Neutrophil (primary cell): ENCODE measurements at regions not wholly inside any gene's neighbourhood (a gene's known extent, or its start where the extent isn't known, plus 50 kb on each side); places are given as distances from the start of the nearest gene placed in this dataset.

Source experiments
- H3K27ac ChIP-seq: fragments of 200-600 bp; sonication (generic); 2 replicates; pipeline ENCODE4 v1.5.1; 2016; ENCODE audit warnings: mild to moderate bottlenecking, moderate library complexity
- H3K27me3 ChIP-seq: fragments of 200-600 bp; sonication (generic); 2 replicates; pipeline ENCODE4 v1.6.0; 2016; ENCODE audit warnings: mild to moderate bottlenecking
- H3K36me3 ChIP-seq: fragments of 200-600 bp; sonication (generic); 2 replicates; pipeline ENCODE4 v1.5.1; 2017
- H3K4me1 ChIP-seq, 2 experiments: fragments of 200-600 bp in 1 of 2; sonication (generic) in 1 of 2; 1 replicate in 1 of 2; 2 replicates in 1 of 2; pipeline versions ENCODE4 v1.5.1 to v1.6.1; 2013 to 2016; ENCODE audit warnings: low read depth in 1 of 2, low read length in 1 of 2, mild to moderate bottlenecking in 1 of 2, moderate library complexity in 1 of 2; ENCODE audit not compliant: control insufficient read depth in 1 of 2, insufficient read depth in 1 of 2
- H3K4me3 ChIP-seq, 2 experiments: fragments of 200-600 bp in 1 of 2; sonication (generic) in 1 of 2; 1 replicate in 1 of 2; 2 replicates in 1 of 2; pipeline ENCODE4 v1.5.1; 2013 to 2016; ENCODE audit warnings: low read depth in 1 of 2, low read length in 1 of 2, mild to moderate bottlenecking in 1 of 2, moderate library complexity in 1 of 2
- H3K9me3 ChIP-seq: fragments of 200-600 bp; sonication (generic); 2 replicates; pipeline ENCODE4 v1.5.1; 2016
- CTCF ChIP-seq: fragments of 200-600 bp; sonication (generic); IDR thresholded peaks from 2 replicates; pipeline ENCODE4 v1.5.1; 2016; ENCODE audit warnings: antibody characterized with exemption

DNA sequence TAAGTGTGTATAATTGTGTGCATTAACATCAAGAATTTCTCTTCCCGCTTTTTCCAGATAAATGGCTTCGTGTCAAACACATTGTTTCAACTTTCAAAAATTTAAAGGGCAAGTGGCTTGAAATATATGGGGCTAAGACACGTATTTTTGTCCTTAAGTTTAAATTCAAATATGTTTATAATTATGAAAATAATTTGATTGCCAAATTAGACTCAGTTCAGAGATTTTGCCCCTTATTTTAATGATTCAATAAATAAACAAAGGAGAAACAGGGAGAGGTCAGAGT is 1159.2 kb upstream of the MIR17HG start:
- no peaks in the 10 kb centered on the region for H3K9me3 ChIP-seq
- no peak for TF ChIP-seq CTCF
- H3K36me3 ChIP-seq = no peaks in the 10 kb centered on the region
- no peaks in the 10 kb centered on the region for H3K4me1 ChIP-seq
- no peaks in the 10 kb centered on the region for H3K27me3 ChIP-seq
- H3K4me3 ChIP-seq = no peak overlapping the region
- no peak overlapping the region for H3K27ac ChIP-seq

DNA sequence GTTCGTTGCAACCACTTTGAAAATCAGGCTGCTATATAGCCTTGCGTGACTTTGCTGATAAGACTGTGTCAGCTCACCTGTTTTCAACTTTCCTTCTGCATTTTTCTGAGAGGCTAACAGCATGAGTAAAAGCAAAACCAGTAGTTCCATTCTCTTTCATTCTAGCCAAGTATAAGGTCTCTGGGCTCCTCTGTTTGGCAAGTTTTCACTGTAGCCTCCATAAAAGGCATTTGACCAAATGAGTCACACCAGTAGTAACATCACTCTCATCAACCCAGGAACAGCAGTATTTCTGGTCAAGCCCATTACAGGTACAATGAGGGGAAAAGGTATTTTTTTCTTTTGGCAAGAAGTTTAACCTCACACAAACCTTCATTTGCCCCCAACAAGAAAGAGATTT is 1149.8 kb upstream of the MIR17HG start:
- no peak overlapping the region for H3K27ac ChIP-seq
- H3K4me3 ChIP-seq = no peak overlapping the region
- H3K36me3 ChIP-seq = no peaks in the 10 kb centered on the region
- TF ChIP-seq CTCF = no peak
- no peaks in the 10 kb centered on the region for H3K9me3 ChIP-seq
- H3K27me3 ChIP-seq = no peaks in the 10 kb centered on the region
- H3K4me1 ChIP-seq = no peaks in the 10 kb centered on the region

DNA sequence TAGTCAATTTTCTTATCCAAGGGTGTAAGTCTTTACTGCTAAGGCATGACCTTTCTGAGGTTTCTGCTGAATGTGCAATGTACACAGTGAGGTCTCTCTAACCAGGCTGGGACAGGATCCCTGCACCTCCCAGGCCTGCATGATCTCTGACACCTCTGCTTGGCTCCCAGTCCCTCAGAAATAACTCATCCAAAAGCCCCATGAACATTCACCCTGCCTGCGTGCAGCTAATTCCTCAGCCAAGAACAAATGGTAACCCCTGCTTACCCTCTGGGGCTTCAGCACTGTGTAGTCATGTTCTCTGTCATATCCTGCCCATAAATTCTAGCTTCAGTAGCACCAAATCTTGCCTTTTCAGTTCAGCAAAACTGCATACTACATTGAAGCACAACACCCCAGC is 1146.3 kb upstream of the MIR17HG start:
- Histone ChIP-seq H3K27me3 (no peaks in the 10 kb centered on the region), H3K4me1 (no peaks in the 10 kb centered on the region), H3K4me3 (no peak overlapping the region), H3K9me3 (no peaks in the 10 kb centered on the region), H3K36me3 (no peaks in the 10 kb centered on the region), H3K27ac (no peak overlapping the region)
- TF ChIP-seq CTCF = no peak

DNA sequence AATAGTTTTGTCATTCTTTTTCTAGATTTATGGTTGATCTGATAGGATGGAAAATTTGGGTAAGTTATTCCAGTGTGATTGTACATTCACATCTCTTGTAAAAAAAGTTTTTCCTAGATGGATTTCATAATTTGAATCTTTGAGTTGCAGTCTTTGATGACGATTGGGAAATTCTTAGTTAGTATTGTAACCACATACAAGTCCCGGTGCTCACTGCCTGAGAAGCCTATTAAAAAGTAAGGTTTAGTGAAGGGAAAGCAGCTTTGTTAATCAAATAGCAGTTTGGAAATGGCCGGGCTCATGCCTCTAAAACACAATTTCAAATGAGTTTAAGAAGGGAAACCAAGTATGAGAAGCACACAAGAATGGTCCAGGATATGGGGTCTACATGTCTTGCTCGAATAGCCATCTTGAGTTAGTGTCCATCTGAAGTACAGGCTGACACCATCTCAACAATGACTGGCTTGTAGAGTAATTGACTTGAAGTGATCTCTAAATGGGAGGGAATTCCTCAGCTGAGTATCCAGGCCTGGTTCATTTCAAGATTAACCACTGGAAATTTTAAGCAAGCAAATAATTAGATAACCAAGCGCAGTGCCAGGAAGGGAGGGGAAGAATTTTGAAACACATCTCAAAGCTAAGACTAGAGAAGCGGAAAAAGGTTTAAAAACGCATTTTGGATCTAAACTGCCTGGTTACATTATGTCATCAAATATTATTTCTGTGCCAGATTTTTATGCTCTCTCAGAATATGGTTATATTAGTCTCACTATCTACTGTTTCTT is 1145.6 kb upstream of the MIR17HG start:
- no peaks in the 10 kb centered on the region for H3K27me3 ChIP-seq
- H3K4me3 ChIP-seq = no peak overlapping the region
- no peaks in the 10 kb centered on the region for H3K36me3 ChIP-seq
- no peak overlapping the region for H3K27ac ChIP-seq
- no peak for TF ChIP-seq CTCF
- H3K4me1 ChIP-seq = no peaks in the 10 kb centered on the region
- H3K9me3 ChIP-seq = no peaks in the 10 kb centered on the region

GRCh38 chr13:90205081-90205480 is 1142.4 kb upstream of the MIR17HG start:
- no peak overlapping the region for H3K4me3 ChIP-seq
- no peak for TF ChIP-seq CTCF
- H3K9me3 ChIP-seq = no peaks in the 10 kb centered on the region
- no peaks in the 10 kb centered on the region for H3K4me1 ChIP-seq
- H3K27me3 ChIP-seq = no peaks in the 10 kb centered on the region
- H3K27ac ChIP-seq = no peak overlapping the region
- H3K36me3 ChIP-seq = no peaks in the 10 kb centered on the region

- H3K27ac ChIP-seq = no peak overlapping the region
- H3K36me3 ChIP-seq = no peaks in the 10 kb centered on the region
- H3K4me3 ChIP-seq = no peak overlapping the region
- H3K27me3 ChIP-seq = no peaks in the 10 kb centered on the region
- no peak for TF ChIP-seq CTCF
- H3K9me3 ChIP-seq = no peaks in the 10 kb centered on the region
- no peaks in the 10 kb centered on the region for H3K4me1 ChIP-seq
Observed at GRCh38 chr13:90205911-90206310, 1141.6 kb upstream of the MIR17HG start.
